K562 (cell line): ENCODE measurements at regions not wholly inside any gene's neighbourhood (a gene's known extent, or its start where the extent isn't known, plus 50 kb on each side); places are given as distances from the start of the nearest gene placed in this dataset.

Experiments
- ATAC-seq: fragments of 200-7000 bp; cut with Tn5 transposase; 3 replicates; pipeline ENCODE4 v1.9.1; 2020; ENCODE audit warnings: moderate library complexity
- BruUV-seq: library from RNA; stranded (reverse); fragments of 400-500 nt; replicated peaks from 2 replicates; lab custom pipeline; 2021; lab: Mats Ljungman, UMichigan
- CTCF ChIA-PET: fragments of 300-600 bp; formaldehyde crosslinking; extraction: SDS; loops from one replicate; lab custom pipeline; 2021; ENCODE audit warnings: low intra/inter-chr PET ratio; lab: Yijun Ruan, JAX
- POLR2A ChIA-PET: fragments of 300-600, 350-650 bp; sonication (Branson Sonifier 250); formaldehyde crosslinking; extraction: SDS; loops from one replicate; lab custom pipeline; 2021; ENCODE audit warnings: antibody characterized with exemption, inconsistent platforms; lab: Yijun Ruan, JAX
- DNase-seq, 4 experiments: peaks; one replicate each; pipeline versions ENCODE4 v3.0.0 to v3.0.0-alpha.2; 2011 to 2018; ENCODE audit warnings: low spot score in 3 of 4, mixed read lengths in 3 of 4; ENCODE audit errors: extremely low read depth in 1 of 4
- FAIRE-seq: peaks from 2 replicates; lab custom pipeline; 2011; peaks lifted over from hg19 to GRCh38; lab: Jason Lieb, UNC
- H2AFZ ChIP-seq: 2 replicates; pipeline ENCODE4 v1.6.0; 2011; ENCODE audit warnings: low read depth, low read length, control low read depth, inconsistent platforms
- H3K27ac ChIP-seq: fragments of 200-600 bp; 3 replicates; pipeline ENCODE4 v1.8.0; 2011; ENCODE audit warnings: low read depth, mild to moderate bottlenecking, control low read depth, inconsistent platforms, low read length, moderate library complexity, mixed read lengths; ENCODE audit errors: extremely low read depth
- H3K27me3 ChIP-seq, 2 experiments: fragments of 300-600 bp in 1 of 2; 2 replicates in 1 of 2; 3 replicates in 1 of 2; pipeline versions ENCODE4 v1.6.0 to v1.8.0; 2011; ENCODE audit warnings: inconsistent platforms in 2 of 2, low read length in 2 of 2, mild to moderate bottlenecking in 1 of 2, mixed read lengths in 1 of 2, moderate library complexity in 1 of 2; ENCODE audit not compliant: control insufficient read depth in 2 of 2, insufficient read depth in 2 of 2
- H3K36me3 ChIP-seq: fragments of 300-600 bp; 3 replicates; pipeline ENCODE4 v1.8.0; 2011; ENCODE audit warnings: mild to moderate bottlenecking, low read length, inconsistent platforms; ENCODE audit not compliant: control insufficient read depth, insufficient read depth
- H3K4me1 ChIP-seq, 2 experiments: fragments of 200-600 bp in 1 of 2; replicated peaks in 1 of 2; 2 replicates in 1 of 2; 3 replicates in 1 of 2; pipeline versions ENCODE4 v1.5.1 to v1.8.0; 2011; ENCODE audit warnings: inconsistent platforms in 2 of 2, low read length in 2 of 2, mild to moderate bottlenecking in 1 of 2, mixed read lengths in 1 of 2, moderate library complexity in 1 of 2; ENCODE audit not compliant: control insufficient read depth in 2 of 2, insufficient read depth in 2 of 2
- H3K4me2 ChIP-seq: 2 replicates; pipeline ENCODE4 v1.6.1; 2011; ENCODE audit warnings: low read length, control low read depth, inconsistent platforms, mixed read lengths; ENCODE audit not compliant: insufficient read depth
- H3K4me3 ChIP-seq: fragments of 200-600 bp; sonication (generic), shearing (Covaris generic); 2 replicates; pipeline ENCODE4 v1.5.1; 2016; ENCODE audit warnings: control low read depth, inconsistent platforms
- H3K79me2 ChIP-seq: fragments of 200-600 bp; 3 replicates; pipeline ENCODE4 v1.8.0; 2011; ENCODE audit warnings: low read length, inconsistent platforms; ENCODE audit not compliant: control insufficient read depth, insufficient read depth
- H3K9ac ChIP-seq, 2 experiments: 2 replicates each; pipeline versions ENCODE4 v1.6.0 to v1.6.1; 2011; ENCODE audit warnings: low read depth in 2 of 2, low read length in 2 of 2, control low read depth in 1 of 2, inconsistent platforms in 1 of 2, mild to moderate bottlenecking in 1 of 2, mixed read lengths in 1 of 2; ENCODE audit not compliant: insufficient read depth in 1 of 2
- H3K9me1 ChIP-seq: one replicate; pipeline ENCODE4 v1.6.0; 2011; ENCODE audit warnings: inconsistent platforms, mild to moderate bottlenecking, low read length, moderate library complexity; ENCODE audit not compliant: control insufficient read depth, insufficient read depth
- H3K9me3 ChIP-seq: replicated peaks from 2 replicates; pipeline ENCODE4 v1.5.1; 2011; ENCODE audit warnings: low read depth, low read length, inconsistent platforms; ENCODE audit not compliant: control insufficient read depth, insufficient read depth
- H4K20me1 ChIP-seq: replicated peaks from 2 replicates; pipeline ENCODE4 v1.6.1; 2011; ENCODE audit warnings: low read length, inconsistent platforms, mixed read lengths; ENCODE audit not compliant: control insufficient read depth, insufficient read depth
- CBFA2T2 ChIP-seq: fragments of 450-650 bp; conservative IDR thresholded peaks from 2 replicates; pipeline ENCODE4 v1.6.1; 2017; ENCODE audit warnings: mild to moderate bottlenecking
- CBFA2T3 ChIP-seq: fragments of 450-650 bp; IDR thresholded peaks from 2 replicates; pipeline ENCODE4 v1.6.1; 2017
- ETV1 ChIP-seq: fragments of 450-650 bp; conservative IDR thresholded peaks from 2 replicates; pipeline ENCODE4 v1.6.1; 2016; ENCODE audit warnings: missing genetic modification characterization, control low read depth, low read depth, missing compliant biosample characterization
- HIVEP1 ChIP-seq: fragments of 250-450 bp; sonication (Bioruptor Pico); IDR thresholded peaks from 2 replicates; pipeline ENCODE4 v1.4.0; 2020; ENCODE audit warnings: mild to moderate bottlenecking
- KDM5B ChIP-seq: fragments of 200-600 bp; sonication (generic); IDR thresholded peaks from 2 replicates; pipeline ENCODE4 v1.6.1; 2012; ENCODE audit warnings: low read depth, mild to moderate bottlenecking, moderate library complexity, low read length, control low read depth, inconsistent platforms; ENCODE audit not compliant: insufficient replicate concordance
- MTA3 ChIP-seq: fragments of 450-650 bp; formaldehyde crosslinking; IDR thresholded peaks from 2 replicates; pipeline ENCODE4 v1.6.1; 2017; ENCODE audit warnings: mild to moderate bottlenecking, borderline replicate concordance
- MTF1 ChIP-seq: fragments of 250-450 bp; sonication (Bioruptor Pico); IDR thresholded peaks from 2 replicates; pipeline ENCODE4 v1.9.0; 2021; ENCODE audit warnings: moderate library complexity, mild to moderate bottlenecking, inconsistent platforms, borderline replicate concordance
- MXI1 ChIP-seq: IDR thresholded peaks from 2 replicates; pipeline ENCODE4 v1.6.1; 2011; ENCODE audit warnings: low read depth, mild to moderate bottlenecking, improper control_type of control experiment, low read length
- RBM15 ChIP-seq: fragments of 200-400 bp; formaldehyde crosslinking; IDR thresholded peaks from 2 replicates; pipeline ENCODE4 v1.6.1; 2018; ENCODE audit warnings: mild to moderate bottlenecking, low read length, moderate library complexity; ENCODE audit not compliant: insufficient read depth
- SMARCA4 ChIP-seq: fragments of 450-650 bp; IDR thresholded peaks from 2 replicates; pipeline ENCODE4 v1.6.1; 2016
- SP2 ChIP-seq: IDR thresholded peaks from 2 replicates; pipeline ENCODE4 v1.6.1; 2011; ENCODE audit warnings: mild to moderate bottlenecking, low read depth, low read length, moderate library complexity; ENCODE audit not compliant: poor library complexity, severe bottlenecking; ENCODE audit errors: extremely low read depth
- SRSF9 ChIP-seq: fragments of 200-400 bp; formaldehyde crosslinking; IDR thresholded peaks from 2 replicates; pipeline ENCODE4 v1.6.1; 2017; ENCODE audit warnings: low read depth, low read length, borderline replicate concordance
- TAL1 ChIP-seq: fragments of 450-650 bp; IDR thresholded peaks from 2 replicates; pipeline ENCODE4 v1.6.1; 2016; ENCODE audit warnings: mild to moderate bottlenecking
- YBX1 ChIP-seq: fragments of 450-650 bp; IDR thresholded peaks from 2 replicates; pipeline ENCODE4 v1.7.1; 2016; ENCODE audit warnings: mild to moderate bottlenecking
- ZNF764 ChIP-seq: fragments of 250-450 bp; sonication (Bioruptor Pico); IDR thresholded peaks from 2 replicates; pipeline ENCODE4 v1.4.0; 2020; ENCODE audit warnings: low read depth, mild to moderate bottlenecking, moderate library complexity
- WGBS: fragments of 100-300 bp; shearing (Covaris generic); methylation state at CpG from one replicate; pipeline ENCODE4 v1.1.6; 2016; ENCODE audit warnings: low coverage, mixed read lengths; ENCODE audit not compliant: insufficient coverage; ENCODE audit errors: missing lambda C conversion rate; 5-methylcytosine and 5-hydroxymethylcytosine counted together
- in situ Hi-C: fragments of 300-500 bp; cut with MboI; formaldehyde crosslinking; loops from 4 replicates; pipeline ENCODE4 v1.15.0; 2018; ENCODE audit warnings: inconsistent platforms, mixed read lengths
- intact Hi-C: fragments of 100-400 bp; cut with micrococcal nuclease; formaldehyde crosslinking; loops from 2 replicates; pipeline ENCODE4 v1.14.2; 2022
- TF ChIP-seq, protein P1 (sequence below): fragments of 450-650 bp; formaldehyde crosslinking; IDR thresholded peaks from 2 replicates; pipeline ENCODE4 v1.4.0; 2022; ENCODE audit warnings: missing genetic modification characterization
- TF ChIP-seq, protein P2 (sequence below): sonication (generic); formaldehyde crosslinking; IDR thresholded peaks from 2 replicates; pipeline ENCODE4 v1.8.0; 2023; ENCODE audit warnings: mild to moderate bottlenecking, missing genetic modification reagents

DNA sequence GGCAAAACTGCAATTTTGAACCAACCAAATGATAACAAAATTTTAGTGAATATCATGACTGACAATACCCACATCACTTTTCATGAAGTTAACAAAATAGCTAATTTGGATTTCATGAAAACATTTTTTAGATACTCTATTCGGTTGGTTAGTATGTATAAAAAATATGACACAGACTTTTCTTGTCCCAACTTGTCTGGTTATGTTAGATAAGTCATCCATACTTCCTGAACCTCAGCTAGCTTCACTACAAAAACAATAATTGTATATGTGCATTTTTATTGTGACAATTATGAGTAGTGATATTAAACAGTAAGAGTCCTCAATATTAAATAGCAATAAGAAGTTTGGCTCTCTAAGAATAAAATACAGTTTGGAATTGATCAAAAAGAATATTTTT is 408.1 kb upstream of the DSEL start (continued):
- no peak for TF ChIP-seq TAL1
- no peak for TF ChIP-seq MTF1 (CRISPR knock-in tag)
- TF ChIP-seq, protein P1, sequence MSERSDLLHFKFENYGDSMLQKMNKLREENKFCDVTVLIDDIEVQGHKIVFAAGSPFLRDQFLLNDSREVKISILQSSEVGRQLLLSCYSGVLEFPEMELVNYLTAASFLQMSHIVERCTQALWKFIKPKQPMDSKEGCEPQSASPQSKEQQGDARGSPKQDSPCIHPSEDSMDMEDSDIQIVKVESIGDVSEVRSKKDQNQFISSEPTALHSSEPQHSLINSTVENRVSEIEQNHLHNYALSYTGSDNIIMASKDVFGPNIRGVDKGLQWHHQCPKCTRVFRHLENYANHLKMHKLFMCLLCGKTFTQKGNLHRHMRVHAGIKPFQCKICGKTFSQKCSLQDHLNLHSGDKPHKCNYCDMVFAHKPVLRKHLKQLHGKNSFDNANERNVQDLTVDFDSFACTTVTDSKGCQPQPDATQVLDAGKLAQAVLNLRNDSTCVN = no peak
- TF ChIP-seq MTA3 = no peak

DNA sequence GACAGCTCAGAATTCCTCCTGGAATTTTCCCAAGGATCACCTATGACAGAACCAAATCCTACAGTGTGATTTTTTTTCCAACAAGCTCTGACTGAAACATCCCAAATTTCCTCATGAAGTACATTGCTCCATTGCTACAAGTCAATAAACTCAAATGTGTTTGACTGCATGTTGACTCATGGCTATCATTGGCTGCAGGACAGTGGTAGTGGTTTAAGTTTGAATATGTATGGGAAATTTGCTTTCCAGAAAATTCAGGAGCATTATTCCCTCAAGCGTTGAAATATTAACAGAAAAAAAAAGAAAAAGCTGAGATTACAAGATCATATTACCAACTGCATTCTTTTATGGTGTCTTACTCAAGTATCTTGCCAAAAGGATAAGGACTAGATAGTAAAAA is 402.8 kb upstream of the DSEL start:
- Histone ChIP-seq H3K9me3 (no peaks in the 10 kb centered on the region), H3K4me1 (no peaks in the 10 kb centered on the region), H4K20me1 (no peaks in the 10 kb centered on the region), H3K9me1 (no peaks in the 10 kb centered on the region), H3K9ac (no peak overlapping the region), H3K36me3 (no peaks in the 10 kb centered on the region), H3K27me3 (no peaks in the 10 kb centered on the region), H3K79me2 (no peaks in the 10 kb centered on the region), H3K4me3 (no peak overlapping the region), H2AFZ (no peak overlapping the region), H3K27ac (no peak overlapping the region), H3K4me2 (no peak overlapping the region)
- intact Hi-C loops = no loop called here
- ATAC-seq (no peak), FAIRE-seq (no peak), DNase-seq (no peak)
- no TSS peak for BruUV-seq
- CTCF ChIA-PET = no interaction called here
- WGBS = 0% methylated on average over 1 of the region's 1 CpG
- in situ Hi-C loops = no loop called here
- POLR2A ChIA-PET = no interaction called here
- TF ChIP-seq SRSF9 (no peak), KDM5B (no peak), HIVEP1 (no peak), RBM15 (no peak), YBX1 (no peak), CBFA2T2 (no peak), SMARCA4 (no peak), ETV1 (tag) (no peak), ZNF764 (CRISPR knock-in tag) (no peak), SP2 (no peak), MXI1 (no peak), CBFA2T3 (no peak)
- TF ChIP-seq, protein P2, sequence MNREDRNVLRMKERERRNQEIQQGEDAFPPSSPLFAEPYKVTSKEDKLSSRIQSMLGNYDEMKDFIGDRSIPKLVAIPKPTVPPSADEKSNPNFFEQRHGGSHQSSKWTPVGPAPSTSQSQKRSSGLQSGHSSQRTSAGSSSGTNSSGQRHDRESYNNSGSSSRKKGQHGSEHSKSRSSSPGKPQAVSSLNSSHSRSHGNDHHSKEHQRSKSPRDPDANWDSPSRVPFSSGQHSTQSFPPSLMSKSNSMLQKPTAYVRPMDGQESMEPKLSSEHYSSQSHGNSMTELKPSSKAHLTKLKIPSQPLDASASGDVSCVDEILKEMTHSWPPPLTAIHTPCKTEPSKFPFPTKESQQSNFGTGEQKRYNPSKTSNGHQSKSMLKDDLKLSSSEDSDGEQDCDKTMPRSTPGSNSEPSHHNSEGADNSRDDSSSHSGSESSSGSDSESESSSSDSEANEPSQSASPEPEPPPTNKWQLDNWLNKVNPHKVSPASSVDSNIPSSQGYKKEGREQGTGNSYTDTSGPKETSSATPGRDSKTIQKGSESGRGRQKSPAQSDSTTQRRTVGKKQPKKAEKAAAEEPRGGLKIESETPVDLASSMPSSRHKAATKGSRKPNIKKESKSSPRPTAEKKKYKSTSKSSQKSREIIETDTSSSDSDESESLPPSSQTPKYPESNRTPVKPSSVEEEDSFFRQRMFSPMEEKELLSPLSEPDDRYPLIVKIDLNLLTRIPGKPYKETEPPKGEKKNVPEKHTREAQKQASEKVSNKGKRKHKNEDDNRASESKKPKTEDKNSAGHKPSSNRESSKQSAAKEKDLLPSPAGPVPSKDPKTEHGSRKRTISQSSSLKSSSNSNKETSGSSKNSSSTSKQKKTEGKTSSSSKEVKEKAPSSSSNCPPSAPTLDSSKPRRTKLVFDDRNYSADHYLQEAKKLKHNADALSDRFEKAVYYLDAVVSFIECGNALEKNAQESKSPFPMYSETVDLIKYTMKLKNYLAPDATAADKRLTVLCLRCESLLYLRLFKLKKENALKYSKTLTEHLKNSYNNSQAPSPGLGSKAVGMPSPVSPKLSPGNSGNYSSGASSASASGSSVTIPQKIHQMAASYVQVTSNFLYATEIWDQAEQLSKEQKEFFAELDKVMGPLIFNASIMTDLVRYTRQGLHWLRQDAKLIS (CRISPR knock-in tag) = no peak
